ENCODE measurements at regions not wholly inside any gene's neighbourhood (a gene's known extent, or its start where the extent isn't known, plus 50 kb on each side); places are given as distances from the start of the nearest gene placed in this dataset.
"Not testable (repeated sequence)": the region's sequence is repeated elsewhere in the genome, so short reads cannot be mapped to it uniquely, and the experiment has no call there.

GRCh38 chr2:196515051-196515450 lies 124.5 kb upstream of the CCDC150 start:
- in situ Hi-C loops (cut with HindIII; ENCODE audit: low pct_unique_long_range_greater_than_20kb, low sequenced_read_pairs), result no loop called here
- DNase-seq (ENCODE audit: low read depth), result no peak

- DNase-seq (ENCODE audit: low read depth), result no peak
- in situ Hi-C loops (cut with HindIII; ENCODE audit: low pct_unique_long_range_greater_than_20kb, low sequenced_read_pairs), result no loop called here
These were observed 123.9 kb upstream of the CCDC150 start for GRCh38 chr2:196515608-196516007.

- in situ Hi-C loops (cut with HindIII; ENCODE audit: low pct_unique_long_range_greater_than_20kb, low sequenced_read_pairs), result no loop called here
- DNase-seq (ENCODE audit: low read depth), result no peak
These were observed 123.0 kb upstream of the CCDC150 start for GRCh38 chr2:196516564-196516963.

- in situ Hi-C loops (cut with HindIII; ENCODE audit: low pct_unique_long_range_greater_than_20kb, low sequenced_read_pairs), result no loop called here
- DNase-seq (ENCODE audit: low read depth), result no peak
These were observed 118.9 kb upstream of the CCDC150 start for GRCh38 chr2:196520605-196521004.

GRCh38 chr2:196526981-196527725 lies 112.4 kb upstream of the CCDC150 start:
- DNase-seq (ENCODE audit: low read depth); in situ Hi-C loops (cut with HindIII; ENCODE audit: low pct_unique_long_range_greater_than_20kb, low sequenced_read_pairs): not testable (repeated sequence)

GRCh38 chr2:196528486-196529223 lies 110.9 kb upstream of the CCDC150 start:
- no peak for DNase-seq (ENCODE audit: low read depth)
- in situ Hi-C loops (cut with HindIII; ENCODE audit: low pct_unique_long_range_greater_than_20kb, low sequenced_read_pairs), result no loop called here

GRCh38 chr2:196530910-196531309 lies 108.6 kb upstream of the CCDC150 start:
- DNase-seq (ENCODE audit: low read depth), result no peak
- in situ Hi-C loops (cut with HindIII; ENCODE audit: low pct_unique_long_range_greater_than_20kb, low sequenced_read_pairs), result no loop called here

- no peak for DNase-seq (ENCODE audit: low read depth)
- in situ Hi-C loops (cut with HindIII; ENCODE audit: low pct_unique_long_range_greater_than_20kb, low sequenced_read_pairs), result no loop called here
These were observed 105.6 kb upstream of the CCDC150 start for GRCh38 chr2:196533772-196534397.

- in situ Hi-C loops (cut with HindIII; ENCODE audit: low pct_unique_long_range_greater_than_20kb, low sequenced_read_pairs), result no loop called here
- DNase-seq (ENCODE audit: low read depth), result no peak
These were observed 105.0 kb upstream of the CCDC150 start for GRCh38 chr2:196534495-196534894.

GRCh38 chr2:196535061-196535460 lies 104.5 kb upstream of the CCDC150 start:
- no peak for DNase-seq (ENCODE audit: low read depth)
- in situ Hi-C loops (cut with HindIII; ENCODE audit: low pct_unique_long_range_greater_than_20kb, low sequenced_read_pairs), result no loop called here

GRCh38 chr2:196535742-196536141 lies 103.8 kb upstream of the CCDC150 start:
- in situ Hi-C loops (cut with HindIII; ENCODE audit: low pct_unique_long_range_greater_than_20kb, low sequenced_read_pairs), result no loop called here
- no peak for DNase-seq (ENCODE audit: low read depth)

GRCh38 chr2:196537311-196537710 lies 102.2 kb upstream of the CCDC150 start:
- in situ Hi-C loops (cut with HindIII; ENCODE audit: low pct_unique_long_range_greater_than_20kb, low sequenced_read_pairs), result no loop called here
- DNase-seq (ENCODE audit: low read depth), result no peak

- in situ Hi-C loops (cut with HindIII; ENCODE audit: low pct_unique_long_range_greater_than_20kb, low sequenced_read_pairs), result no loop called here
- no peak for DNase-seq (ENCODE audit: low read depth)
These were observed 101.3 kb upstream of the CCDC150 start for GRCh38 chr2:196538189-196538588.

- in situ Hi-C loops (cut with HindIII; ENCODE audit: low pct_unique_long_range_greater_than_20kb, low sequenced_read_pairs), result no loop called here
- no peak for DNase-seq (ENCODE audit: low read depth)
These were observed 100.9 kb upstream of the CCDC150 start for GRCh38 chr2:196538646-196539045.

- DNase-seq (ENCODE audit: low read depth), result no peak
- in situ Hi-C loops (cut with HindIII; ENCODE audit: low pct_unique_long_range_greater_than_20kb, low sequenced_read_pairs), result no loop called here
These were observed 94.5 kb upstream of the CCDC150 start for GRCh38 chr2:196544906-196545433.

GRCh38 chr2:196546151-196546919 lies 93.2 kb upstream of the CCDC150 start:
- DNase-seq (ENCODE audit: low read depth), result peak; percentile 21
- in situ Hi-C loops (cut with HindIII; ENCODE audit: low pct_unique_long_range_greater_than_20kb, low sequenced_read_pairs), result no loop called here

- in situ Hi-C loops (cut with HindIII; ENCODE audit: low pct_unique_long_range_greater_than_20kb, low sequenced_read_pairs), result no loop called here
- no peak for DNase-seq (ENCODE audit: low read depth)
These were observed 90.5 kb upstream of the CCDC150 start for GRCh38 chr2:196549052-196549451.

GRCh38 chr2:196551014-196551413 lies 88.5 kb upstream of the CCDC150 start:
- in situ Hi-C loops (cut with HindIII; ENCODE audit: low pct_unique_long_range_greater_than_20kb, low sequenced_read_pairs), result no loop called here
- no peak for DNase-seq (ENCODE audit: low read depth)

Measured in Caki2 (cell line).